Activated naive CD8-positive, alpha-beta T cell treated with anti-CD3 and anti-CD28 coated beads for 36 hours (primary cell): ENCODE measurements at regions not wholly inside any gene's neighbourhood (a gene's known extent, or its start where the extent isn't known, plus 50 kb on each side); places are given as distances from the start of the nearest gene placed in this dataset.
"Not testable (repeated sequence)": the region's sequence is repeated elsewhere in the genome, so short reads cannot be mapped to it uniquely, and the experiment has no call there.

Experiments used
- DNase-seq: peaks from one replicate; pipeline ENCODE4 v3.0.0; 2021
- H3K27ac Mint-ChIP-seq: one replicate; pipeline ENCODE4 v1.8.0; 2022; ENCODE audit warnings: mild to moderate bottlenecking, moderate library complexity, mixed read lengths
- H3K27me3 Mint-ChIP-seq: one replicate; pipeline ENCODE4 v1.8.0; 2022; ENCODE audit warnings: mild to moderate bottlenecking, mixed read lengths
- H3K36me3 Mint-ChIP-seq: one replicate; pipeline ENCODE4 v1.8.0; 2021; ENCODE audit warnings: mild to moderate bottlenecking, mixed read lengths
- H3K4me1 Mint-ChIP-seq: one replicate; pipeline ENCODE4 v1.8.0; 2021; ENCODE audit warnings: mixed read lengths
- H3K4me3 Mint-ChIP-seq: one replicate; pipeline ENCODE4 v1.8.0; 2022; ENCODE audit warnings: mild to moderate bottlenecking, moderate library complexity, mixed read lengths
- H3K9me3 Mint-ChIP-seq: one replicate; pipeline ENCODE4 v1.8.0; 2022; ENCODE audit warnings: mixed read lengths

GRCh38 chr16:13325396-13325795, 424.0 kb downstream of the SHISA9 start:
- H3K27ac Mint-ChIP-seq: no peak overlapping the region
- no peaks in the 10 kb centered on the region for H3K36me3 Mint-ChIP-seq
- no peaks in the 10 kb centered on the region for H3K27me3 Mint-ChIP-seq
- H3K9me3 Mint-ChIP-seq: no peaks in the 10 kb centered on the region
- H3K4me1 Mint-ChIP-seq: no peaks in the 10 kb centered on the region
- DNase-seq: no peak
- H3K4me3 Mint-ChIP-seq: no peak overlapping the region

DNA sequence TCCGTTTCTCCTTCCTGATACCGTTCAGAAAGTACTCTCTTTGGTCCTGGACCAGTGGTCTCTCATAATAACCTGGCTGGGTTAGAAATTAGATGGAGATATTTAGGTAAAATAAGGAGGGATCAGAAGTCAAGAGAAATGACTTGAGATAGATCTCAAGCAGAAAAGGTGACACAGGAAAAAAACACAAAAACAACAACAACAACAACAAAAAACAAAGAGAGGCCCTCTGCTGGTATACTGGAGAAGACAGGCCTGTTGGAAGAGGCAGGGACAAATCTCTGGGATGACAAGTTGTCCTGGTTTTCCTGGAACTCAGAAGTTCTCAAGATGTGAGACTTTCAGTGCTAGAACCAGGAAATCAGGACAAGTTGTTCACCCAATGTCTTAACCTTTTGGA, 430.5 kb downstream of the SHISA9 start:
- no peak for DNase-seq
- no peak overlapping the region for H3K27ac Mint-ChIP-seq
- H3K27me3 Mint-ChIP-seq: peaks cover 6% of the 10 kb centered on the region
- H3K4me3 Mint-ChIP-seq: no peak overlapping the region
- no peaks in the 10 kb centered on the region for H3K4me1 Mint-ChIP-seq
- H3K36me3 Mint-ChIP-seq: no peaks in the 10 kb centered on the region
- H3K9me3 Mint-ChIP-seq: no peaks in the 10 kb centered on the region

DNA sequence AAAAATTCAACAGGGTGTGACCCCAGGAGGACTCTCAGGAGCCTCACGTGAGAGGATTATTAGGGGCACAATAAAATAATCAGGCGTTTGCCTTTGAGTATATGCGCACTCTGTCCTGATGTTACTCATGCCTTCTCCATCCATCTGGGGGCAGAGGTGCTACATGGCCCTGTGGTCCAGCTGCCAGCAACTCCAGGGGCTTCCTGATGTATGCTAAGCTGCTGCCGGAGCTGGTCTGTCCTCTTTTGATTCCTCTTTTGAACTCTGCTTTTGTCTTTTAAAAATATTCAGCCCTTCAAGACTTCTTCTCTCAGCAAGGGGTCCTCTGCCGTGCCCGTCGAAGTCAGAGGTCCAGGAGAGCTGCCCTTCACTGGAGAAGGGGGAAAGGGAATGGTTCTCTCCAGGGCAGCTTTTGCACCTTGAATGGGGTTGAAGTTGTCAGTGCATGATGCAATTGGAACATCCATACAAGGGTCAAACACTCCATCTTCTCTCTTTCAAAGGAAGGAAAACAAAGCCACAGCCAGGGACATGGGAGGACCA, 431.4 kb downstream of the SHISA9 start:
- H3K27me3 Mint-ChIP-seq: peaks cover 6% of the 10 kb centered on the region
- H3K36me3 Mint-ChIP-seq: no peaks in the 10 kb centered on the region
- H3K4me1 Mint-ChIP-seq: no peaks in the 10 kb centered on the region
- H3K27ac Mint-ChIP-seq: no peak overlapping the region
- no peak overlapping the region for H3K4me3 Mint-ChIP-seq
- DNase-seq: no peak
- no peaks in the 10 kb centered on the region for H3K9me3 Mint-ChIP-seq

GRCh38 chr16:13333336-13333735, 431.9 kb downstream of the SHISA9 start:
- no peak overlapping the region for H3K4me3 Mint-ChIP-seq

DNA sequence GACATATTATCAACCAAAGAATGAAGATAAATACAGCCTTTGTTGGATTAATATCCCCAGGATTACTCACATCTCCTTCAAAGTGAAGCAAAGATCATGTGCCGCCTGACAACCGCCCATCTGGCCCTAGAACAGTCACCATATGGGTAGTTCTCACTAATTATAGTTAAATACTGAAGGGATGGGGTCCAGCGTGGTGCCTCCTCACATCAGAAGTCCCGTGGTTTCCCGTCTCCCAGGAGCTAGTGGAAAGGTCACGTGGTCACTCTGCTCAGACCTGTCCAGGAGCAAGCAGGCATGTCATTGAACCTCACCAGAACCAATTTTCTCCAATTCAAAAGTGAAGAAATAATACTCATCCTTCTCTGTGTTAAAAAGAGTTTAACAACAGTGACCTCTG, 434.5 kb downstream of the SHISA9 start:
- no peaks in the 10 kb centered on the region for H3K4me1 Mint-ChIP-seq

More at GRCh38 chr16:13333336-13333735, 431.9 kb downstream of the SHISA9 start:
- Mint-ChIP-seq H3K27ac (no peak overlapping the region), H3K36me3 (no peaks in the 10 kb centered on the region), H3K27me3 (peaks cover 6% of the 10 kb centered on the region), H3K9me3 (no peaks in the 10 kb centered on the region), H3K4me1 (no peaks in the 10 kb centered on the region)
- DNase-seq: no peak

DNA sequence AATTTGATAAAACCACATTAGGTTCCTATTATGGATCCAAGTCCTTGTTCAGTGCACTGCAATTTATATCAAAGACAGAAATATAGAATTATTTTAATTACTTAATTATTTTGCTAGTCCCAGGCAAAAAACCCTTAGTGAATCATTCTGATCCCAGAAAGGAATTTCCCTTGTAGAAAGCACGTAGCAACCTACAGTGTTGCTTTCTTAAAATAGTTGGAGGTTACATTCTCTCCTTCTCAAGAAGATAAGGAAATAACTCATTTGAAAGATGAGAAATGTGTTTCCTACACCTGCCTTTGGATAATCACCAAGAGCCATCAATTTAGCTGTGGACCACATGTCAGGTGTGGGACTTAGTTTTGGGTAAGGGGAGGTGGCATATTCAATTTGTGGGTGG, 434.9 kb downstream of the SHISA9 start:
- no peak for DNase-seq
- Mint-ChIP-seq H3K27ac (no peak overlapping the region), H3K4me3 (no peak overlapping the region), H3K4me1 (no peaks in the 10 kb centered on the region), H3K36me3 (no peaks in the 10 kb centered on the region), H3K9me3 (no peaks in the 10 kb centered on the region), H3K27me3 (peaks cover 6% of the 10 kb centered on the region)

More for the DNA sequence above, 434.5 kb downstream of the SHISA9 start:
- Mint-ChIP-seq H3K4me3 (no peak overlapping the region), H3K36me3 (no peaks in the 10 kb centered on the region), H3K9me3 (no peaks in the 10 kb centered on the region), H3K27me3 (peaks cover 6% of the 10 kb centered on the region), H3K27ac (no peak overlapping the region)
- no peak for DNase-seq

GRCh38 chr16:13336907-13337881, 435.8 kb downstream of the SHISA9 start:
- H3K4me1 Mint-ChIP-seq, H3K27me3 Mint-ChIP-seq, DNase-seq, H3K27ac Mint-ChIP-seq, H3K9me3 Mint-ChIP-seq, H3K36me3 Mint-ChIP-seq, H3K4me3 Mint-ChIP-seq: not testable (repeated sequence)

GRCh38 chr16:13338044-13338443, 436.6 kb downstream of the SHISA9 start:
- no peaks in the 10 kb centered on the region for H3K36me3 Mint-ChIP-seq
- no peaks in the 10 kb centered on the region for H3K4me1 Mint-ChIP-seq
- H3K4me3 Mint-ChIP-seq: no peak overlapping the region
- DNase-seq: no peak
- H3K9me3 Mint-ChIP-seq: no peaks in the 10 kb centered on the region
- H3K27me3 Mint-ChIP-seq: no peaks in the 10 kb centered on the region
- no peak overlapping the region for H3K27ac Mint-ChIP-seq

DNA sequence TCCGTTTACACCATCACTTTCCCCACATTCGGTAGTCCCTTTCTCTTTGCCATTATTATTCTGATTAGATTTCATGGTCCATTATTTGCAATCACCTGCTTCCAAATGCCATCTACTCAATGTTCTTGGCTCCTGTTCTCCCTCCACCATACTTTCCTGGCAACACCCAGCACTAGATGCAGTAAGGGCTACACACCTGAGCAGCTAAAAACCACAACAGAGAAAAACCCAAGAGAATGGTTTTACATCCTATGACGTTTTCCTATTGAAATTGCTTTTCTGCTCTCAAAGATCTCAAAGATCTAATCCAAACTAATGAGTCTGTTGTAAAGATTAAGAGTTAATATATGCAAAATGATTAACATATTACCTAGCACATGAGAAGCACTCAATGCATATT, 441.3 kb downstream of the SHISA9 start:
- DNase-seq: no peak
- no peaks in the 10 kb centered on the region for H3K27me3 Mint-ChIP-seq
- H3K36me3 Mint-ChIP-seq: no peaks in the 10 kb centered on the region
- no peaks in the 10 kb centered on the region for H3K4me1 Mint-ChIP-seq
- no peak overlapping the region for H3K4me3 Mint-ChIP-seq
- peaks cover 1% of the 10 kb centered on the region for H3K9me3 Mint-ChIP-seq
- H3K27ac Mint-ChIP-seq: no peak overlapping the region

- Mint-ChIP-seq H3K4me1 (no peaks in the 10 kb centered on the region), H3K27me3 (peaks cover 3% of the 10 kb centered on the region), H3K36me3 (no peaks in the 10 kb centered on the region), H3K9me3 (peaks cover 1% of the 10 kb centered on the region), H3K27ac (no peak overlapping the region), H3K4me3 (no peak overlapping the region)
- DNase-seq: no peak
These were observed 442.6 kb downstream of the SHISA9 start for GRCh38 chr16:13344001-13344400.

- Mint-ChIP-seq H3K27ac (no peak overlapping the region), H3K36me3 (no peaks in the 10 kb centered on the region), H3K27me3 (peaks cover 3% of the 10 kb centered on the region), H3K4me3 (no peak overlapping the region), H3K9me3 (peaks cover 1% of the 10 kb centered on the region), H3K4me1 (no peaks in the 10 kb centered on the region)
- no peak for DNase-seq
These were observed 447.0 kb downstream of the SHISA9 start for GRCh38 chr16:13348416-13348815.

GRCh38 chr16:13350000-13350399, 448.6 kb downstream of the SHISA9 start:
- H3K27me3 Mint-ChIP-seq: peaks cover 3% of the 10 kb centered on the region
- H3K4me1 Mint-ChIP-seq: no peaks in the 10 kb centered on the region
- no peaks in the 10 kb centered on the region for H3K36me3 Mint-ChIP-seq
- H3K9me3 Mint-ChIP-seq: peaks cover 1% of the 10 kb centered on the region
- no peak overlapping the region for H3K27ac Mint-ChIP-seq
- no peak for DNase-seq
- H3K4me3 Mint-ChIP-seq: no peak overlapping the region

DNA sequence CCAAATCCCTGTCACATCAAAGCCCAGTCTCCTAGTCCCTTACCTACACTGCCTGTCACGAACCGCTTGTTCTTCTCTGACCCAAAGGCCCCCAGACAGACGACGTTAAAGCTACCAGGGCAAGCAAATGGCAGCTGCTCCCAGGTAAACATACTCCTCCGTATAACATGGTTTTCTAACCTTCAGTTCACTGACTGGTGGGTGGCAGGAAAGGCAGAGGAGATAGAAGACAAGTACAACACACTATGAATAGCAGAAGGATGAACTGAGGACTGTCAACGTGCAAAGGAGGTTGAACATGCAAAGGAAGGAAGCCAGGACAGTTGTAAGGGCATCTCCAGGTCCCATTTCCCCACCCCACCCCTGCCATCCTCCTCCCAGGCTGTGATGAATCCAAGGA, 449.8 kb downstream of the SHISA9 start:
- Mint-ChIP-seq H3K4me3 (no peak overlapping the region), H3K4me1 (no peaks in the 10 kb centered on the region), H3K36me3 (no peaks in the 10 kb centered on the region), H3K9me3 (no peaks in the 10 kb centered on the region), H3K27ac (no peak overlapping the region), H3K27me3 (peaks cover 3% of the 10 kb centered on the region)
- no peak for DNase-seq

DNA sequence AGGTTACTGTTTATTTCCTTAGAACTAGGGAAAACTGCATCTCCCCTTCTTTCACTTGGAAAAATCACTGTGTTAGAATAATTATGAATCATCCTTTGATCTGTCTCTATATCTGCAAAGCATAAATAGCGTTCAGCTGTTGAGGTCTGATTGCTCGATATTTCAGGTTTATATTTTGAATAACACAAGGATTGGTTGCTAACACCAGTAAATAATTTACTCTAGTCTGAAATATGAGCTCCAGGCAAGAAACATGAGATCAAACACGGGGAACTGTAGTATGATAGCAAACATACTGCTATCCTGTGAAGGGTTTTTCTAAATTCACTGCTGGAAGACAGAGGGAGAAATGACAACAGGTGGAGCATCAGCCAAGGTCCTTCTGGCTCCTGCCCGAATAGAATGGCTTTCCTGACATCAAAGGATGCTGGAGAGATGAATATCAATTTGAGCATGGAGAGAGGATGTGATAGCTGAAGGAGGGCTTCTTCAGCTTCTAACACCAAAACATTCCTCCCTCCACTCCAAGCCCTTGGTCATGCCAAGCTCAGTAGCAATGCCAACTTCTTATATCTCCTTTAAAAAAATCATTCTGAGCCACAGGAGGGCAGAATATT, 450.3 kb downstream of the SHISA9 start:
- H3K36me3 Mint-ChIP-seq: no peaks in the 10 kb centered on the region
- no peak for DNase-seq
- no peaks in the 10 kb centered on the region for H3K4me1 Mint-ChIP-seq
- H3K9me3 Mint-ChIP-seq: peaks cover under 1% of the 10 kb centered on the region
- no peak overlapping the region for H3K27ac Mint-ChIP-seq
- H3K4me3 Mint-ChIP-seq: no peak overlapping the region
- peaks cover 3% of the 10 kb centered on the region for H3K27me3 Mint-ChIP-seq

- H3K4me1 Mint-ChIP-seq, DNase-seq, H3K36me3 Mint-ChIP-seq, H3K27me3 Mint-ChIP-seq, H3K9me3 Mint-ChIP-seq, H3K27ac Mint-ChIP-seq, H3K4me3 Mint-ChIP-seq: not testable (repeated sequence)
These were observed 451.4 kb downstream of the SHISA9 start for GRCh38 chr16:13352796-13353195.
